OCI-M2 (cell line): ENCODE measurements at regions not wholly inside any gene's neighbourhood (a gene's known extent, or its start where the extent isn't known, plus 50 kb on each side); places are given as distances from the start of the nearest gene placed in this dataset.
"Not testable (repeated sequence)": the region's sequence is repeated elsewhere in the genome, so short reads cannot be mapped to it uniquely, and the experiment has no call there.

Source experiments
- DNase-seq: peaks from one replicate; lab custom pipeline; 2025; ENCODE audit not compliant: unreplicated experiment; lab: John Stamatoyannopoulos, UW

DNA sequence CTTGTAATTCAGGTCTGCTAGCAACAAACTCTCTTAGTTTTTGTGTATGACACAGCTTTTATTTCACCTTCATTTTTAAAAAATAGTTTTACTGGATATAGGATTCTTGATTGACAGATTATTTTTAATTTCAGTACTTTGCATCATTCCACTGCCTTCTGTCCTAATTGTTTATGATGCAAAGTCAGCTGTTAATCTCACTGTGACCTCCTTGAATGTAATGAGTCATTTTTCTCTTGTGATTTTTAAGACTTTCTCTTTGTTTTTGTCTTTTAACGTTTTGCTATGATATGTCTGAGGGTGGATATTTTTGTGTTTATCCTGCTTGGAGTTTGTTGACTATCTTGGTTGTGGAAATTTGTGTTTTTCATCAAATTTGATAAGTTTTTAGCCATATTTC is 126.3 kb upstream of the FBXO33 start:
- no peak for DNase-seq

DNA sequence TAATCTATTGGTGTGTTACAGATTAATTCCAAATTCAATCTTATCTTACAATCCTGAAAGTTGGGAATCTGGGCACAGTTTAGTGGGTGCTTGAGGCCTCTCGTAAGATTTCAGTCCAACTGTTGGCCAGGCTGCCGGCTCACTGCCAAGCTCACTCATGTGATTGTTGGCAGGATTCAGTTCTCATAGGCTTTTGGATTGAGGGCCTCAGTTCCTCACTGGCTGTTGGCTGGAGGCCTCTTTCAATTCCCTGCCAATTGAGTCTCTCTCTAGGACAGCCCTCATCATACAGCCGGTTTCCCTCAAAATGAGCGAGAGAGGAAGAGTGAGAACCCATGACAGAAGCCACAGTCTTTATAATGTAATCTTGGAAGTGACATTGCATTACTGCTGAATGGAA is 123.5 kb upstream of the FBXO33 start:
- no peak for DNase-seq

- no peak for DNase-seq
These were observed 122.3 kb upstream of the FBXO33 start for GRCh38 chr14:39554576-39554975.

- DNase-seq, result no peak
These were observed 116.1 kb upstream of the FBXO33 start for GRCh38 chr14:39548358-39548757.

DNA sequence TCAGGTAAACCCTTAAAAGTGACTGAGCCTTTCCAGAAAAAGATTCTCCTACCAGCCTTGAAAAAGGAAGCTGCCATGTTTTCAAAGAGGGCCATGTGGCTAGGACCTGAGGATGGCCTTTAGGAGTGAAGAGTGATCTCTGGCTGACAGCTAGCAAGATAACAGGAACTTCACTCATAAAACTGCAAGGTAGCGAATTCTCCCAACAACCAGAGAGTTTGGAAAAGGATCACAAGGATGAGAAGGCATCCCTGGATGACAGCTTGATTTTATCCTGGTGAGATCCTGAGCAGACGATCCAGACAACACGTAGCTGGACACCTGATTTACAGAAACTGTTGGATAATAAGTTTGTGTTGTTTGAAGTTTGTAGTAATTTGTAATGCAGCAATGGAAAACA is 115.6 kb upstream of the FBXO33 start:
- no peak for DNase-seq

DNA sequence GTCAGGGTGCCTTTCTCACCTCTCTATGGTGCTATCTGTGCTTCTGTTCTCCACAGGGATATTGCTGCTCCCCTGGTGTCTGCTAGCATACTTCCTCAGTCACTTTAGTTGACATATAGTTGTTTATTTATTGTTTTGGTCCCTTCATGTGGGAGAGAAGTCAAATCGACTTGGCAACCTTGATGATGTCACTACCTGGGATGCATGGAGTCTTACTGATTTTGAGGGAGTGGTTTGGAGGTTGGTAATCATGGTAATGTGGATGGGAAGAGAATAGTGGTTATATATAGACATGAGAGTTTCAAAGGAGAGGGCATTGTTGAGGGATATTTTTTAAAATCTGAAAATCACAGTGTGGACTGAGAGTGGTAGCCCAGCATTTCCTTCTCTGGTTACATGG is 73.6 kb upstream of the FBXO33 start:
- DNase-seq, result no peak

DNA sequence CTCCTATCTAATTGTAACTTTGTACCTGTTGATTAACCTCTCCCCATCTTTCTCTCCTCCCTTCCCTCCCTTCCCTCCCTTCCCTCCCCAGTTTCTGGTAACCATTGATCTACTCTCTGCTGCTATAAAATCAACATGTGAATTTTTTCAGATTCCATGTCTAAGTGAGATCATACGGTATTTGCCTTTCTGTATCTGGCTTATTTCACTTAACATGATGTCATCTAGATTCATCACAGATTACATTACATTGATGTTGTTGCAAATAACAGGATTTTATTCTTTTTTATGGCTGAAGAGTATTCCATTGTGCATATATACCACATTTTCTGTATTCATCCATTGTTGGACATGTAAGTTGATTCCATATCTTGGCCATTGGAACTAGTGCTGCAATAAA is 68.0 kb upstream of the FBXO33 start:
- no peak for DNase-seq

DNA sequence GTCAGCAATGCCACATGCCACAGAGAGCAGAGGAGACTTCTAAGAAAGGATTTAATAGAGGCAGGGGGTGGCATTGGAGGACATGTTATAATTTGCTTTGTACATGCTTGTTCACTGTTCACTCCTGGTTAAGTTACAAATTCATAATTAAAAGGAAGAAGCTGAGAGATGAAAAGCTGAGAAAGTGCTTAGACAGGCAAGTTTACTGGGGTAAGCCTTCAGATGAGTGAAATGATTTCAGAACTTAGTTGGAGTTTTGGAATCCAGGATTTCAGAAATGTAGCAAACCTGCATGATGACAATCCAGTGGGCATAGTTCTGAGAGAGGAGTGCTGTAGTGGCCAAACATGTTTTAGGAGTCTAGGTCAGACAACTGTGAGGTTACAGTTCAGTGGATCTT is 67.3 kb upstream of the FBXO33 start:
- DNase-seq, result no peak

DNA sequence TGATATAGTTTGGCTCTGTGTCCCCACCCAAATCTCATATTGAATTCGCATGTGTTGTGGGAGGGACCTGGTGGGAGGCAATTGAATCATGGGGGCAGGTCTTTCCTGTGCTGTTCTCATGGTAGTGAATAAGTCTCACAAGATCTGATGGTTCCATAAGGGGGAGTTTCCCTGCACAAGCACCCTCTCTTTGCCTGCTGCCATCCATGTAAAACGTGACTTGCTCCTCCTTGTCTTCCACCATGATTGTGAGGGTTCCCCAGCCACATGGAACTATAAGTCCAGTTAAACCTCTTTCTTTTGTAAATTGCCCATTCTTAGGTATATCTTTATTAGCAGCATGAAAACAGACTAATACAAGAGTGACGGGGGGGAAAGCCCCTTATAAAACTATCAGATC is 65.4 kb upstream of the FBXO33 start:
- not testable (repeated sequence) for DNase-seq

- DNase-seq, result no peak
These were observed 60.0 kb upstream of the FBXO33 start for GRCh38 chr14:39492267-39492666.

DNA sequence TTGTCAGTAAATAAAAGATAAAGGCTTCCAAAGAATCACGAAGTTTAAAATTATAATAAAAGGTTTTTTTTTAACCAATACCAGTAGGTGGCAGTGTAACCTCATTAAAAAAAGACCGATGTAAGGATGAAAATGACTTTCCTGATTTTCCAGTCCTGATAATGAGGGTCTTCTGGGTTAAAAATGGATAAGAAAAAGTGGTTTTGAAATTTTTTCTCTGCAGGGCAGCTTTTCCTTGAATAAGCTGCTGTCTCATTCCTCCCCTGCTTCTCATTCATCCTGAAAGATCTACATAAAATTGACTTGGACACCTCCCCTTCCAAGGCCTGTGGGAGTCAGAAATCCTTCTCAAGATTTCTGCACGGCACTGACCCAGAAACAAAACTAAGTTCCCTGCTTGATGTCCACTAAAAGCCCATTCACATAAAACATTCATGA is 58.9 kb upstream of the FBXO33 start:
- DNase-seq, result no peak

- DNase-seq, result no peak
These were observed 56.4 kb upstream of the FBXO33 start for GRCh38 chr14:39488600-39488999.

DNA sequence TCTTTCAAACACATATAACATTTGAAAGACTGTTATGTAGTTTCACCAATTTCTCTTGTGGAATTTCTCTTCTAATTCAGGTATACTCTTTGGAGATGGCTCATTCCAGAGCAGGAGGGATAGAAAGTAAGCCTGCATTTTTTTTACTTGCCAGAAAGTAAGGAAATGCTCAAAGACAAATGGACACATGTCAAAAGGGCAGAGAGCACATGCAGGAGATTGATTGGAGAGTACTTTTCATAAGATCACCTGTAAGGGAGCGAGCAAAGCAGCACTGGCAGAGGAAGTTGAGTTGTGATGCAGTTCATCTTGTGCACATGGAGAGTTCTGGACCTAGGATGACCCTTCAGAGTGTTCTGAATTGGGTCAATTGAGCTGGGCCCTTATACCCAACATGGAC is 51.4 kb upstream of the FBXO33 start:
- no peak for DNase-seq
